RWPE2 (cell line): ENCODE measurements at regions not wholly inside any gene's neighbourhood (a gene's known extent, or its start where the extent isn't known, plus 50 kb on each side); places are given as distances from the start of the nearest gene placed in this dataset.

Source experiments
- ATAC-seq: fragments of 200-7000 bp; cut with Tn5 transposase; 3 replicates; pipeline ENCODE4 v1.9.1; 2021; ENCODE audit warnings: low read depth
- DNase-seq: peaks from one replicate; pipeline ENCODE4 v3.0.0-alpha.2; 2020; ENCODE audit warnings: low spot score
- H3K27ac ChIP-seq: fragments of 450-650 bp; 2 replicates; pipeline ENCODE4 v1.5.1; 2017; ENCODE audit warnings: mild to moderate bottlenecking; ENCODE audit not compliant: poor library complexity, severe bottlenecking
- H3K27me3 ChIP-seq: fragments of 250-450 bp; sonication (Bioruptor Pico); 2 replicates; pipeline ENCODE4 v1.5.1; 2021; ENCODE audit warnings: mild to moderate bottlenecking, moderate library complexity; ENCODE audit not compliant: insufficient read depth, poor library complexity, severe bottlenecking
- H3K36me3 ChIP-seq: fragments of 250-450 bp; sonication (Bioruptor Pico); 2 replicates; pipeline ENCODE4 v1.5.1; 2020; ENCODE audit warnings: low read depth, mild to moderate bottlenecking, moderate library complexity
- H3K4me1 ChIP-seq: fragments of 250-450 bp; sonication (Bioruptor Pico); 2 replicates; pipeline ENCODE4 v1.5.1; 2021; ENCODE audit warnings: mild to moderate bottlenecking, moderate library complexity; ENCODE audit not compliant: insufficient read depth, poor library complexity, severe bottlenecking
- H3K4me3 ChIP-seq: fragments of 250-450 bp; sonication (Bioruptor Pico); 2 replicates; pipeline ENCODE4 v1.5.1; 2021; ENCODE audit warnings: mild to moderate bottlenecking, moderate library complexity; ENCODE audit not compliant: severe bottlenecking
- H3K9me3 ChIP-seq: fragments of 250-450 bp; sonication (Bioruptor Pico); 2 replicates; pipeline ENCODE4 v1.5.1; 2021; ENCODE audit warnings: mild to moderate bottlenecking, moderate library complexity; ENCODE audit not compliant: severe bottlenecking
- CTCF ChIP-seq: fragments of 450-650 bp; IDR thresholded peaks from one replicate; pipeline ENCODE4 v1.5.1; 2017; ENCODE audit warnings: mild to moderate bottlenecking, moderate library complexity; ENCODE audit not compliant: poor library complexity, severe bottlenecking

GRCh38 chr22:27065279-27065678 is 407.9 kb downstream of the MIAT start:
- Histone ChIP-seq H3K4me3 (no peak overlapping the region), H3K36me3 (no peaks in the 10 kb centered on the region), H3K27ac (no peak overlapping the region), H3K27me3 (peaks cover 3% of the 10 kb centered on the region), H3K4me1 (no peaks in the 10 kb centered on the region), H3K9me3 (no peaks in the 10 kb centered on the region)
- no peak for ATAC-seq
- no peak for DNase-seq
- TF ChIP-seq CTCF = no peak

DNA sequence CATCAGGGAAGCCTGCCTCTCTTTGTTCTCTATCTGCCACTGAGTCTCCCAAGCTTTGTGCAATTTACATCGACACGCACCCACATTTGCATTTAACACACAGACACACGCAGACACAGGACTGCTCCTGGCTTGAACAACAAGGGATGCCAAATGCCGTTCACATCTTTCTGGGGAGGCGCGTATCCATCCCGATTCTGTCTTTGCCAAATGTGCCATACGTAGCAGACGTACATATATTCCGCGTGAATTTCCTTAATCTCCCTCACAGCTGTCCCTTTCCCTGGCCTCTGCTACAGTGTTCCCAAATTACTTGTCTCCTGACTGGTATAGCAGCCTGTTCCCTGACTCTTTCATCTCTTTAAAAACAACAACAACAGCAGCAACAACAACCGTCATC is 409.5 kb downstream of the MIAT start:
- no peak for DNase-seq
- H3K4me1 ChIP-seq = no peaks in the 10 kb centered on the region
- H3K9me3 ChIP-seq = no peaks in the 10 kb centered on the region
- no peak for TF ChIP-seq CTCF
- no peak overlapping the region for H3K27ac ChIP-seq
- ATAC-seq = no peak
- H3K4me3 ChIP-seq = no peak overlapping the region
- H3K36me3 ChIP-seq = no peaks in the 10 kb centered on the region
- H3K27me3 ChIP-seq = peaks cover 3% of the 10 kb centered on the region

DNA sequence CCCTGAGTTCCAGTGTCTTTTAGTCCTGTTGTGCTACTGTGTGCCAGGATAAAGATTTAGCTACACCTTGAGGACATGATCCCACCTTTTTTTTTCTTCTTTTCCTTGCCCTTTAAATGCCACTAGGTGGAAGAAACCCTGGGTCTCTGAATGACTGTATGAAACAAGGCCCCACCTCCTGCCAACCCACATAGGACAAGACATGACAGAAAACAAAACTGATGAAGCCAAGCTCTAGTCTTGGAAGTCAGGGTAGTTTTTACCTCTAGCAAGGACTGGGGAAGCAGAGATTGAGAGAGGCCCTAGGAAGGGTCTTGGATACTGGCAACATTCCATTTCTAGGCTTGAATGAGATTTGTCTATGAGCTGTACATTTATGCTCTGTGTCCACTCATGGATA is 410.7 kb downstream of the MIAT start:
- no peak for TF ChIP-seq CTCF
- no peak for ATAC-seq
- no peak for DNase-seq
- Histone ChIP-seq H3K27ac (no peak overlapping the region), H3K36me3 (no peaks in the 10 kb centered on the region), H3K27me3 (peaks cover 3% of the 10 kb centered on the region), H3K4me1 (no peaks in the 10 kb centered on the region), H3K9me3 (no peaks in the 10 kb centered on the region), H3K4me3 (no peak overlapping the region)

- DNase-seq (no peak), ATAC-seq (no peak)
- Histone ChIP-seq H3K4me3 (no peak overlapping the region), H3K27me3 (no peaks in the 10 kb centered on the region), H3K27ac (no peak overlapping the region), H3K4me1 (no peaks in the 10 kb centered on the region), H3K36me3 (no peaks in the 10 kb centered on the region), H3K9me3 (no peaks in the 10 kb centered on the region)
- TF ChIP-seq CTCF = no peak
Observed at GRCh38 chr22:27070594-27070993, 413.2 kb downstream of the MIAT start.

- H3K4me1 ChIP-seq = no peaks in the 10 kb centered on the region
- H3K27ac ChIP-seq = no peak overlapping the region
- no peaks in the 10 kb centered on the region for H3K36me3 ChIP-seq
- no peaks in the 10 kb centered on the region for H3K27me3 ChIP-seq
- no peak for TF ChIP-seq CTCF
- no peaks in the 10 kb centered on the region for H3K9me3 ChIP-seq
- DNase-seq (no peak), ATAC-seq (no peak)
- H3K4me3 ChIP-seq = no peak overlapping the region
Observed at GRCh38 chr22:27073601-27074425, 416.4 kb downstream of the MIAT start.
